Keratinocyte (primary cell): ENCODE measurements at regions not wholly inside any gene's neighbourhood (a gene's known extent, or its start where the extent isn't known, plus 50 kb on each side); places are given as distances from the start of the nearest gene placed in this dataset.

Source experiments
- DNase-seq: peaks from one replicate; pipeline ENCODE4 v3.0.0-alpha.2; 2011; ENCODE audit warnings: low read depth, missing footprints, low spot score
- FAIRE-seq: peaks from 2 replicates; lab custom pipeline; 2011; peaks lifted over from hg19 to GRCh38; lab: Jason Lieb, UNC
- H2AFZ ChIP-seq: 2 replicates; pipeline ENCODE4 v1.6.0; 2012; ENCODE audit warnings: low read length, control low read depth, inconsistent platforms; ENCODE audit not compliant: control insufficient read depth
- H3K27ac ChIP-seq: 2 replicates; pipeline ENCODE4 v1.5.1; 2011; ENCODE audit warnings: low read length; ENCODE audit not compliant: control insufficient read depth, insufficient read depth
- H3K27me3 ChIP-seq: 3 replicates; pipeline ENCODE4 v1.6.0; 2011; ENCODE audit warnings: low read length; ENCODE audit not compliant: control insufficient read depth, insufficient read depth; ENCODE audit errors: extremely low read depth
- H3K36me3 ChIP-seq, 2 experiments: 2 replicates in 1 of 2; 3 replicates in 1 of 2; pipeline ENCODE4 v1.5.1; 2011; ENCODE audit warnings: low read length in 2 of 2, mild to moderate bottlenecking in 1 of 2; ENCODE audit not compliant: control insufficient read depth in 2 of 2, insufficient read depth in 2 of 2; ENCODE audit errors: extremely low read depth in 1 of 2
- H3K4me1 ChIP-seq: 3 replicates; pipeline ENCODE4 v1.5.1; 2011; ENCODE audit warnings: low read length; ENCODE audit not compliant: control insufficient read depth, insufficient read depth; ENCODE audit errors: extremely low read depth
- H3K4me2 ChIP-seq: 3 replicates; pipeline ENCODE4 v1.6.0; 2011; ENCODE audit warnings: low read depth, low read length; ENCODE audit not compliant: control insufficient read depth, insufficient read depth; ENCODE audit errors: extremely low read depth
- H3K4me3 ChIP-seq, 3 experiments: fragments of 200-600 bp in 1 of 3; sonication (generic) in 1 of 3; 2 replicates in 2 of 3; 3 replicates in 1 of 3; pipeline ENCODE4 v1.5.1; 2011 to 2016; ENCODE audit warnings: low read length in 3 of 3, mild to moderate bottlenecking in 3 of 3, control low read depth in 2 of 3, inconsistent platforms in 1 of 3, low read depth in 1 of 3, mixed read lengths in 1 of 3, mixed run types in 1 of 3, moderate library complexity in 1 of 3; ENCODE audit not compliant: control insufficient read depth in 2 of 3, insufficient read depth in 2 of 3; ENCODE audit errors: extremely low read depth in 1 of 3
- H3K79me2 ChIP-seq: 2 replicates; pipeline ENCODE4 v1.6.0; 2012; ENCODE audit warnings: low read length; ENCODE audit not compliant: control insufficient read depth, insufficient read depth
- H3K9ac ChIP-seq: 3 replicates; pipeline ENCODE4 v1.6.0; 2011; ENCODE audit warnings: low read length; ENCODE audit not compliant: control insufficient read depth, insufficient read depth; ENCODE audit errors: extremely low read depth
- H3K9me1 ChIP-seq: 3 replicates; pipeline ENCODE4 v1.6.0; 2011; ENCODE audit warnings: low read length; ENCODE audit not compliant: control insufficient read depth, insufficient read depth; ENCODE audit errors: extremely low read depth
- H3K9me3 ChIP-seq: 2 replicates; pipeline ENCODE4 v1.5.1; 2012; ENCODE audit warnings: low read depth, low read length; ENCODE audit not compliant: control insufficient read depth
- H4K20me1 ChIP-seq: 3 replicates; pipeline ENCODE4 v1.6.0; 2011; ENCODE audit warnings: low read length; ENCODE audit not compliant: control insufficient read depth, insufficient read depth; ENCODE audit errors: extremely low read depth
- EZH2 ChIP-seq: IDR thresholded peaks from one replicate; pipeline ENCODE4 v1.6.1; 2012; ENCODE audit warnings: inconsistent platforms, mild to moderate bottlenecking, low read length, moderate library complexity
- dilution Hi-C: fragments of 300-500 bp; cut with MboI; formaldehyde crosslinking; loops from one replicate; pipeline ENCODE4 v1.7.0; 2020; ENCODE audit warnings: low sequenced_read_pairs; ENCODE audit not compliant: extremely low pct_ligation_motif_present
- TF ChIP-seq, protein P1 (sequence below), 3 experiments: IDR thresholded peaks in 1 of 3; conservative IDR thresholded peaks in 1 of 3; optimal IDR thresholded peaks in 1 of 3; 2 replicates in 2 of 3; 3 replicates in 1 of 3; pipeline versions ENCODE3 to v1.5.1; 2011; ENCODE audit warnings: low read length in 3 of 3, mild to moderate bottlenecking in 3 of 3, moderate library complexity in 2 of 3, control low read depth in 1 of 3, inconsistent platforms in 1 of 3; ENCODE audit not compliant: insufficient read depth in 2 of 3; ENCODE audit errors: extremely low read depth in 1 of 3

DNA sequence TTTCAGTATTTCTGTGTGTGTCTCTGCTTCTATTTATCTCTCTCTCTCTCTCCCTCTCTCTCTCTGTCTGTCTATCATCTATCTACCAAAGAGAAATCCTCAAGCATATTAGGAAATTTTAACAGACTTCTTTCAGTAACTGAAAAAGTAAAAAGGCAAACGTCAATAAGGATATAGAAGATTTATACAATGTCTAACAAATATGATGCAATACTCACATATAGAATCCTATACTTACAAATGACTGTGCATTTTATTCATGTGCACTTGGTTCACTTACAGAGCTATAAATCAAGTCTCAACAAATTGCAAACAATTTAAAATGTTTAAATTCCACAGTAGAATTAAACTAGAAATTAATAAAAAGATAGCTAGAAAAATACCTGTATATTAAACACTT lies 289.0 kb downstream of the PSAT1 start:
- FAIRE-seq (no peak), DNase-seq (no peak)
- Histone ChIP-seq H3K79me2 (no peaks in the 10 kb centered on the region), H3K27me3 (no peaks in the 10 kb centered on the region), H3K36me3 (no peaks in the 10 kb centered on the region), H2AFZ (no peak overlapping the region), H4K20me1 (no peaks in the 10 kb centered on the region), H3K4me2 (no peak overlapping the region), H3K4me3 (no peak overlapping the region), H3K27ac (no peak overlapping the region), H3K4me1 (no peaks in the 10 kb centered on the region), H3K9ac (no peak overlapping the region), H3K9me3 (no peaks in the 10 kb centered on the region), H3K9me1 (no peaks in the 10 kb centered on the region)
- TF ChIP-seq, protein P1, sequence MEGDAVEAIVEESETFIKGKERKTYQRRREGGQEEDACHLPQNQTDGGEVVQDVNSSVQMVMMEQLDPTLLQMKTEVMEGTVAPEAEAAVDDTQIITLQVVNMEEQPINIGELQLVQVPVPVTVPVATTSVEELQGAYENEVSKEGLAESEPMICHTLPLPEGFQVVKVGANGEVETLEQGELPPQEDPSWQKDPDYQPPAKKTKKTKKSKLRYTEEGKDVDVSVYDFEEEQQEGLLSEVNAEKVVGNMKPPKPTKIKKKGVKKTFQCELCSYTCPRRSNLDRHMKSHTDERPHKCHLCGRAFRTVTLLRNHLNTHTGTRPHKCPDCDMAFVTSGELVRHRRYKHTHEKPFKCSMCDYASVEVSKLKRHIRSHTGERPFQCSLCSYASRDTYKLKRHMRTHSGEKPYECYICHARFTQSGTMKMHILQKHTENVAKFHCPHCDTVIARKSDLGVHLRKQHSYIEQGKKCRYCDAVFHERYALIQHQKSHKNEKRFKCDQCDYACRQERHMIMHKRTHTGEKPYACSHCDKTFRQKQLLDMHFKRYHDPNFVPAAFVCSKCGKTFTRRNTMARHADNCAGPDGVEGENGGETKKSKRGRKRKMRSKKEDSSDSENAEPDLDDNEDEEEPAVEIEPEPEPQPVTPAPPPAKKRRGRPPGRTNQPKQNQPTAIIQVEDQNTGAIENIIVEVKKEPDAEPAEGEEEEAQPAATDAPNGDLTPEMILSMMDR (optimal IDR thresholded peaks at IDR 0.05 in 1 of 3, IDR thresholded peaks at IDR 0.05 in 1 of 3, conservative IDR thresholded peaks at IDR 0.05 in 1 of 3; ENCODE audit: extremely low read depth in 1 of 3, insufficient read depth in 2 of 3, low read length in 3 of 3) = no peak
- TF ChIP-seq EZH2 = no peak
- dilution Hi-C loops = no loop called here

DNA sequence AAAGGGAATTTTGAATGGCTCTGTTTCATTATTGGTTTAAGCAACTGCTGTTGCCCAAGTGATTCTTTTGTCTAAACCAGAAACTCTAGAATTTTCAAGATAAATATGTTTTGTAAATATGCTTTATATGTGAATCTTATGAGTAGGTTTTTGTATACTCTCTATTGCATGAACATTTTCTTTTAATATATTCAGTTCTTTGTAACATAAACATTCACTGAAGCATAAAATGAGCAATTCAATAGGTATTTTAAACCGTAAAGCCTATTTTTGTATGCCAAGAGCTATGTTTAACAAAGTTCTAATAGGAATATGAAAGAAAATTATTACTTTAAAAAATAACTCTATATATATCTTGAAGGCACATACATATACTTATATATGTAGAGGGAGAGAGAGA lies 293.1 kb downstream of the PSAT1 start:
- no peak for FAIRE-seq
- dilution Hi-C loops = no loop called here
- no peaks in the 10 kb centered on the region for H4K20me1 ChIP-seq
- DNase-seq = no peak
- no peak overlapping the region for H2AFZ ChIP-seq
- H3K9ac ChIP-seq = no peak overlapping the region
- no peaks in the 10 kb centered on the region for H3K79me2 ChIP-seq
- TF ChIP-seq, protein P1 (optimal IDR thresholded peaks at IDR 0.05 in 1 of 3, IDR thresholded peaks at IDR 0.05 in 1 of 3, conservative IDR thresholded peaks at IDR 0.05 in 1 of 3; ENCODE audit: extremely low read depth in 1 of 3, insufficient read depth in 2 of 3, low read length in 3 of 3) = no peak
- TF ChIP-seq EZH2 = no peak
- no peak overlapping the region for H3K4me2 ChIP-seq
- H3K27me3 ChIP-seq = no peaks in the 10 kb centered on the region
- no peak overlapping the region for H3K27ac ChIP-seq
- no peak overlapping the region for H3K4me3 ChIP-seq
- H3K4me1 ChIP-seq = no peaks in the 10 kb centered on the region
- H3K9me1 ChIP-seq = no peaks in the 10 kb centered on the region
- no peaks in the 10 kb centered on the region for H3K9me3 ChIP-seq
- no peaks in the 10 kb centered on the region for H3K36me3 ChIP-seq
